ENCODE measurements at regions not wholly inside any gene's neighbourhood (a gene's known extent, or its start where the extent isn't known, plus 50 kb on each side); places are given as distances from the start of the nearest gene placed in this dataset.

GRCh38 chr11:97880209-97880608 is 1140.5 kb upstream of the CNTN5 start:
- no peak overlapping the region for H3K9ac ChIP-seq (ENCODE audit: low read length)
- H3K36me3 ChIP-seq (ENCODE audit: insufficient read depth, low read length) = no peaks in the 10 kb centered on the region
- no peak overlapping the region for H3K4me3 ChIP-seq (ENCODE audit: low read depth, low read length, poor library complexity, severe bottlenecking)
- H3K27me3 ChIP-seq (ENCODE audit: insufficient read depth, low read length) = no peaks in the 10 kb centered on the region
- no peak overlapping the region for H3K27ac ChIP-seq (ENCODE audit: low read depth, low read length, poor library complexity, severe bottlenecking)
- H2AFZ ChIP-seq (ENCODE audit: low read length) = no peak overlapping the region
- no peaks in the 10 kb centered on the region for H3K4me1 ChIP-seq (ENCODE audit: insufficient read depth, low read length, severe bottlenecking)
- no peaks in the 10 kb centered on the region for H3K9me2 ChIP-seq (ENCODE audit: low read depth, low read length)
- TF ChIP-seq CTCF (IDR thresholded peaks at IDR 0.05; ENCODE audit: low read length) (no peak), EZH2 (IDR thresholded peaks at IDR 0.05; ENCODE audit: borderline replicate concordance, low read length) (no peak)
- no peaks in the 10 kb centered on the region for H3K79me2 ChIP-seq (ENCODE audit: insufficient read depth, low read length)
- no peak overlapping the region for H3K4me2 ChIP-seq (ENCODE audit: low read length)
- no peaks in the 10 kb centered on the region for H4K20me1 ChIP-seq (ENCODE audit: insufficient read depth, low read length)
- H3K9me3 ChIP-seq (ENCODE audit: low read length) = no peaks in the 10 kb centered on the region
- H3F3A ChIP-seq (ENCODE audit: insufficient read depth, low read length) = no peaks in the 10 kb centered on the region

- Histone ChIP-seq H4K20me1 (ENCODE audit: insufficient read depth, low read length) (no peaks in the 10 kb centered on the region), H2AFZ (ENCODE audit: low read length) (no peak overlapping the region), H3K9ac (ENCODE audit: low read length) (no peak overlapping the region), H3K27ac (ENCODE audit: low read depth, low read length, poor library complexity, severe bottlenecking) (no peak overlapping the region), H3F3A (ENCODE audit: insufficient read depth, low read length) (no peaks in the 10 kb centered on the region), H3K9me2 (ENCODE audit: low read depth, low read length) (no peaks in the 10 kb centered on the region), H3K36me3 (ENCODE audit: insufficient read depth, low read length) (no peaks in the 10 kb centered on the region), H3K79me2 (ENCODE audit: insufficient read depth, low read length) (no peaks in the 10 kb centered on the region), H3K9me3 (ENCODE audit: low read length) (no peaks in the 10 kb centered on the region), H3K4me3 (ENCODE audit: low read depth, low read length, poor library complexity, severe bottlenecking) (no peak overlapping the region), H3K4me1 (ENCODE audit: insufficient read depth, low read length, severe bottlenecking) (no peaks in the 10 kb centered on the region), H3K4me2 (ENCODE audit: low read length) (no peak overlapping the region), H3K27me3 (ENCODE audit: insufficient read depth, low read length) (no peaks in the 10 kb centered on the region)
- TF ChIP-seq EZH2 (IDR thresholded peaks at IDR 0.05; ENCODE audit: borderline replicate concordance, low read length) (no peak), CTCF (IDR thresholded peaks at IDR 0.05; ENCODE audit: low read length) (no peak)
Observed at GRCh38 chr11:97883086-97883485, 1137.7 kb upstream of the CNTN5 start.

GRCh38 chr11:97888641-97889040 is 1132.1 kb upstream of the CNTN5 start:
- no peaks in the 10 kb centered on the region for H3F3A ChIP-seq (ENCODE audit: insufficient read depth, low read length)
- TF ChIP-seq EZH2 (IDR thresholded peaks at IDR 0.05; ENCODE audit: borderline replicate concordance, low read length) (no peak), CTCF (IDR thresholded peaks at IDR 0.05; ENCODE audit: low read length) (no peak)
- H3K9me2 ChIP-seq (ENCODE audit: low read depth, low read length) = no peaks in the 10 kb centered on the region
- no peak overlapping the region for H3K4me2 ChIP-seq (ENCODE audit: low read length)
- H3K27ac ChIP-seq (ENCODE audit: low read depth, low read length, poor library complexity, severe bottlenecking) = no peak overlapping the region
- H2AFZ ChIP-seq (ENCODE audit: low read length) = no peak overlapping the region
- no peaks in the 10 kb centered on the region for H3K36me3 ChIP-seq (ENCODE audit: insufficient read depth, low read length)
- no peak overlapping the region for H3K4me3 ChIP-seq (ENCODE audit: low read depth, low read length, poor library complexity, severe bottlenecking)
- no peaks in the 10 kb centered on the region for H3K27me3 ChIP-seq (ENCODE audit: insufficient read depth, low read length)
- H3K4me1 ChIP-seq (ENCODE audit: insufficient read depth, low read length, severe bottlenecking) = no peaks in the 10 kb centered on the region
- H3K9me3 ChIP-seq (ENCODE audit: low read length) = no peaks in the 10 kb centered on the region
- no peaks in the 10 kb centered on the region for H4K20me1 ChIP-seq (ENCODE audit: insufficient read depth, low read length)
- H3K9ac ChIP-seq (ENCODE audit: low read length) = no peak overlapping the region
- H3K79me2 ChIP-seq (ENCODE audit: insufficient read depth, low read length) = no peaks in the 10 kb centered on the region
